Vagina (tissue), 2 donors: ENCODE measurements at regions not wholly inside any gene's neighbourhood (a gene's known extent, or its start where the extent isn't known, plus 50 kb on each side); places are given as distances from the start of the nearest gene placed in this dataset.

Source experiments
- POLR2AphosphoS5 ChIP-seq, 2 donors: sonication (generic); formaldehyde crosslinking; IDR thresholded peaks; one replicate each; pipeline ENCODE4 v1.9.0; 2017; ENCODE audit warnings: antibody characterized with exemption in 2 of 2, mild to moderate bottlenecking in 2 of 2, low read depth in 1 of 2; ENCODE audit not compliant: insufficient read depth in 1 of 2
- TF ChIP-seq, protein P1 (sequence below), 3 experiments: fragments of 450-650 bp in 2 of 3; fragments of 200-600 bp in 1 of 3; sonication (generic) in 1 of 3; IDR thresholded peaks; one replicate each; pipeline ENCODE4 v1.5.1; 2017 to 2019; ENCODE audit warnings: antibody characterized with exemption in 3 of 3, mild to moderate bottlenecking in 2 of 3, moderate library complexity in 2 of 3

DNA sequence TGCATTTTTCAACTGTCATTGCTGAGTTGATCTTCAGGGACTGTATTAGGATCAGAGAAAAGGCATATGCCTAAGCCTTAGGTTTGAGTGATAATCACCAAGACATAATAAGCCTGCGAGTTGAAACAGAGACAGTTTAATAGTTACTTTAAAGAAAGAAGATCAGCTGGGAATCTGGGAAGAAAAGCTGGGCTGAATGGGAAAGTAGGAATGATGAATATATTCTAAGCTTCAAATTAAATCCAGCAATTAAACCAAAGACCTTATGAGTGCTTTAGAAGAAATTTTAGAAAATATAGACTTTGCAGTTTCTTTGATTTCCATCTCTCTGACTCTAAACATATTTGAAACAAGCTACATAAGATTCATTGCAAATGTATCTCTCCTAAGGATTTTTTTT, 222.3 kb downstream of the ENC1 start:
- TF ChIP-seq, protein P1, sequence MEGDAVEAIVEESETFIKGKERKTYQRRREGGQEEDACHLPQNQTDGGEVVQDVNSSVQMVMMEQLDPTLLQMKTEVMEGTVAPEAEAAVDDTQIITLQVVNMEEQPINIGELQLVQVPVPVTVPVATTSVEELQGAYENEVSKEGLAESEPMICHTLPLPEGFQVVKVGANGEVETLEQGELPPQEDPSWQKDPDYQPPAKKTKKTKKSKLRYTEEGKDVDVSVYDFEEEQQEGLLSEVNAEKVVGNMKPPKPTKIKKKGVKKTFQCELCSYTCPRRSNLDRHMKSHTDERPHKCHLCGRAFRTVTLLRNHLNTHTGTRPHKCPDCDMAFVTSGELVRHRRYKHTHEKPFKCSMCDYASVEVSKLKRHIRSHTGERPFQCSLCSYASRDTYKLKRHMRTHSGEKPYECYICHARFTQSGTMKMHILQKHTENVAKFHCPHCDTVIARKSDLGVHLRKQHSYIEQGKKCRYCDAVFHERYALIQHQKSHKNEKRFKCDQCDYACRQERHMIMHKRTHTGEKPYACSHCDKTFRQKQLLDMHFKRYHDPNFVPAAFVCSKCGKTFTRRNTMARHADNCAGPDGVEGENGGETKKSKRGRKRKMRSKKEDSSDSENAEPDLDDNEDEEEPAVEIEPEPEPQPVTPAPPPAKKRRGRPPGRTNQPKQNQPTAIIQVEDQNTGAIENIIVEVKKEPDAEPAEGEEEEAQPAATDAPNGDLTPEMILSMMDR (IDR thresholded peaks at IDR 0.05), result no peak
- TF ChIP-seq POLR2AphosphoS5 (IDR thresholded peaks at IDR 0.05; ENCODE audit: insufficient read depth in 1 of 2, low read depth in 1 of 2), result no peak
